ENCODE measurements at regions not wholly inside any gene's neighbourhood (a gene's known extent, or its start where the extent isn't known, plus 50 kb on each side); places are given as distances from the start of the nearest gene placed in this dataset.

DNA sequence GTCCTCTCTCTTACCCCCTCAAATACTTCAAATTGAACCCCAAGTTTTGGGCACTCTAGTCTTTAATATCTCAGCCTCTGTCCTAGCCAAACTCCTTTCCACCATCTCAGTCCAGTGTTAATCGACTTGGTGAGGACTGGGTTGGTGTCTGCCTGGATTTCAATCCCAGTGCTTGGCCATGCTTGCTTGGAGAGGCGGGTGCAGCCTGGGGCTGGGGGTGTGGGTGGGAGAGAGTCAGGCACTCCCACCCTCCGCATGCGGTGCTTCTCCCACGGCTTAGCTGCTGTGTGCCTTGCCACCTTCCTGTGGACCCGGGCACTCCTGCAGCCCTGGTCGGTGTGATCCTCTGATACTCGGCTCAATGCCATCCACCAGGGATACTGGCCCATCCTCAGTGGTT lies 220.8 kb upstream of the HDAC4 start:
- TF ChIP-seq CTCF (IDR thresholded peaks at IDR 0.05; ENCODE audit: unreplicated experiment) = no peak
- Mint-ChIP-seq H3K27me3 (ENCODE audit: unreplicated experiment) (peaks cover under 1% of the 10 kb centered on the region), H3K27ac (ENCODE audit: unreplicated experiment) (no peak overlapping the region), H3K4me1 (ENCODE audit: unreplicated experiment) (no peaks in the 10 kb centered on the region), H3K9me3 (ENCODE audit: unreplicated experiment) (no peaks in the 10 kb centered on the region), H3K36me3 (ENCODE audit: low read depth, unreplicated experiment) (no peaks in the 10 kb centered on the region), H3K4me3 (ENCODE audit: unreplicated experiment) (no peak overlapping the region)
- DNase-seq (ENCODE audit: low spot score) = no peak

- no peak for DNase-seq (ENCODE audit: low spot score)
- Mint-ChIP-seq H3K9me3 (ENCODE audit: unreplicated experiment) (no peaks in the 10 kb centered on the region), H3K27ac (ENCODE audit: unreplicated experiment) (no peak overlapping the region), H3K27me3 (ENCODE audit: unreplicated experiment) (peaks cover 1% of the 10 kb centered on the region), H3K36me3 (ENCODE audit: low read depth, unreplicated experiment) (no peaks in the 10 kb centered on the region), H3K4me3 (ENCODE audit: unreplicated experiment) (no peak overlapping the region), H3K4me1 (ENCODE audit: unreplicated experiment) (no peaks in the 10 kb centered on the region)
- TF ChIP-seq CTCF (IDR thresholded peaks at IDR 0.05; ENCODE audit: unreplicated experiment) = no peak
These were observed 218.5 kb upstream of the HDAC4 start for GRCh38 chr2:239619369-239619768.

DNA sequence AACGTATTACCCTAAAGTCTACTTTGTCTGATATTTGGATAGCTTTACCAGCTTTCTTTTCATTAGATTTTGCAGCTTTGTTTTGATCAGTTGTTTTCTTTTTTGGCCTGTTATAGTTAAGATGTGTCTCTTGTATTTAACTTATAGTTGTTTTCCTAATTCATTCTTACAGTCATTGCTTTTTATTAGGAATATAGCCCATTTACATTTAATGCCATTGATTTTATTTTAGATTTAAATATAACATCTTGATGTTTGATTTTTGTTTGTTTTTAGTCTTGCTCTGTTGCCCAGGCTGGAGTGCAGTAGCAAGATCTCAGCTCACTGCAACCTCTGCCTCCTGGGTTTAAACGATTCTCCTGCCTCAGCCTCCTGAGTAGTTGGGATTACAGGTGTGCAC lies 215.9 kb upstream of the HDAC4 start:
- H3K9me3 Mint-ChIP-seq (ENCODE audit: unreplicated experiment) = no peaks in the 10 kb centered on the region
- H3K36me3 Mint-ChIP-seq (ENCODE audit: low read depth, unreplicated experiment) = no peaks in the 10 kb centered on the region
- peaks cover 1% of the 10 kb centered on the region for H3K27me3 Mint-ChIP-seq (ENCODE audit: unreplicated experiment)

GRCh38 chr2:239612133-239612532 lies 211.3 kb upstream of the HDAC4 start:
- Mint-ChIP-seq H3K27me3 (ENCODE audit: unreplicated experiment) (peaks cover 3% of the 10 kb centered on the region), H3K4me1 (ENCODE audit: unreplicated experiment) (peaks cover 7% of the 10 kb centered on the region), H3K27ac (ENCODE audit: unreplicated experiment) (no peak overlapping the region), H3K4me3 (ENCODE audit: unreplicated experiment) (no peak overlapping the region), H3K9me3 (ENCODE audit: unreplicated experiment) (no peaks in the 10 kb centered on the region), H3K36me3 (ENCODE audit: low read depth, unreplicated experiment) (no peaks in the 10 kb centered on the region)
- TF ChIP-seq CTCF (IDR thresholded peaks at IDR 0.05; ENCODE audit: unreplicated experiment) = no peak
- no peak for DNase-seq (ENCODE audit: low spot score)

More for the DNA sequence above, 215.9 kb upstream of the HDAC4 start:
- TF ChIP-seq CTCF (IDR thresholded peaks at IDR 0.05; ENCODE audit: unreplicated experiment) = no peak
- H3K27ac Mint-ChIP-seq (ENCODE audit: unreplicated experiment) = no peak overlapping the region
- H3K4me3 Mint-ChIP-seq (ENCODE audit: unreplicated experiment) = no peak overlapping the region
- no peaks in the 10 kb centered on the region for H3K4me1 Mint-ChIP-seq (ENCODE audit: unreplicated experiment)
- DNase-seq (ENCODE audit: low spot score) = no peak

DNA sequence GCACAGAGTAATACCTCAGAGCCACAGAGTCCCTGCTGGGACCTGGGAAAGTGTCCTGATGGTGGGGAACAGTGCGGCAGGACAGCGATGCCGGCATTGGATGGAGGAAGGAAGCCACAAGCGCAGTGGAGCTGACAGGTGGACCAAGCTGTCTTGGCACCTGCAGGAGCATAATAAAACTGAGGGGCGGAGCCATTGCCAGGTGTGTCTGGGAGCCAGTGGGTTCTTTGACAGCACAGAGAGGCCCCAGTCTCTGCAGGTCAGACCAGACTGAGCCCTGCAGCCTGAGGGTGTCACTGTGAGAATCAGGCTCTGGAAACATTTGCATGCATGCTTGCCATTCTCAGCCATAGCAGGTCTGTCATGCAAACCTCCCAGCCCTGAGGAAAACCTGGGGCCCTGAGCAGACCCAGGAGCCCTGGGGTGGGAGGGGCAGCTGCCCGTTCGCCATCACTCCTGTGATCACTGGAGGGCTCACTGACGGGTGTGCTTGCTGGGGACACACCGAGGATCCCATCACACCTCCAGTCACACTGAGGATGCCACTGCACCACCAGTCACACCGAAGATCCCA lies 210.5 kb upstream of the HDAC4 start:
- Mint-ChIP-seq H3K27ac (ENCODE audit: unreplicated experiment) (no peak overlapping the region), H3K4me3 (ENCODE audit: unreplicated experiment) (no peak overlapping the region), H3K27me3 (ENCODE audit: unreplicated experiment) (peaks cover 2% of the 10 kb centered on the region), H3K9me3 (ENCODE audit: unreplicated experiment) (no peaks in the 10 kb centered on the region), H3K36me3 (ENCODE audit: low read depth, unreplicated experiment) (no peaks in the 10 kb centered on the region), H3K4me1 (ENCODE audit: unreplicated experiment) (peaks cover 7% of the 10 kb centered on the region)
- no peak for TF ChIP-seq CTCF (IDR thresholded peaks at IDR 0.05; ENCODE audit: unreplicated experiment)
- DNase-seq (ENCODE audit: low spot score) = no peak

Measured in endothelial cell (in vitro differentiated cells).